Glutamatergic neuron (in vitro differentiated cells): ENCODE measurements at regions not wholly inside any gene's neighbourhood (a gene's known extent, or its start where the extent isn't known, plus 50 kb on each side); places are given as distances from the start of the nearest gene placed in this dataset.

Experiments used
- DNase-seq: peaks from one replicate; pipeline ENCODE4 v3.0.0; 2022
- H3K27ac Mint-ChIP-seq: one replicate; pipeline ENCODE4 v1.8.0; 2020; ENCODE audit warnings: mild to moderate bottlenecking, mixed read lengths, inconsistent platforms; ENCODE audit not compliant: unreplicated experiment
- H3K27me3 Mint-ChIP-seq: one replicate; pipeline ENCODE4 v1.8.0; 2020; ENCODE audit warnings: mild to moderate bottlenecking, moderate library complexity, mixed read lengths, inconsistent platforms; ENCODE audit not compliant: unreplicated experiment
- H3K36me3 Mint-ChIP-seq: one replicate; pipeline ENCODE4 v1.8.0; 2020; ENCODE audit warnings: mild to moderate bottlenecking, mixed read lengths, inconsistent platforms; ENCODE audit not compliant: unreplicated experiment
- H3K4me1 Mint-ChIP-seq: one replicate; pipeline ENCODE4 v1.8.0; 2020; ENCODE audit warnings: mild to moderate bottlenecking, low read depth, mixed read lengths, inconsistent platforms; ENCODE audit not compliant: unreplicated experiment
- H3K4me3 Mint-ChIP-seq: one replicate; pipeline ENCODE4 v1.8.0; 2020; ENCODE audit warnings: mild to moderate bottlenecking, mixed read lengths, inconsistent platforms; ENCODE audit not compliant: unreplicated experiment
- H3K9me3 Mint-ChIP-seq: one replicate; pipeline ENCODE4 v1.8.0; 2020; ENCODE audit warnings: mild to moderate bottlenecking, moderate library complexity, mixed read lengths, inconsistent platforms; ENCODE audit not compliant: unreplicated experiment
- TF ChIP-seq, protein P1 (sequence below): fragments of 200-600 bp; sonication (generic); IDR thresholded peaks from one replicate; pipeline ENCODE4 v1.5.0; 2021; ENCODE audit not compliant: partially characterized antibody, unreplicated experiment

DNA sequence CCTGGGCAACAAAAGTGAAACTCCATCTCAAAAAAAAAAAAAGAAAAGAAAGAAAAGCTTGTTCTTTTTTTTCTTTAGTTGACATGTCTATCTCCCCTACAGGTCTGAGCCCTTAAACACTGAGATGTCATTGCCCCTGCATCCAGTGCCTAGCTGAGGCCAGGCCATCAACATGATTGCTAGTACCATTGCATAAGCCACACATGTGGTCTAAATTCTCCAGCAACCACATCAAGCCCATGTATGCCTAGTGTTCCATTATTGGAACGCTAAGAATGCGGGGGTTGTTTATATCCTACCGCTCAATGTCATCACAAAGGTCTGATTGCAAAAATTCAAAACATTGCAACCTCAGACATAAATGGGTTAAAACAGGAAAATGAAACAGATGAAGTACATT lies 62.7 kb downstream of the NPTX2 start:
- Mint-ChIP-seq H3K4me3 (no peak overlapping the region), H3K27me3 (peaks cover 2% of the 10 kb centered on the region), H3K36me3 (peaks cover 4% of the 10 kb centered on the region), H3K9me3 (no peaks in the 10 kb centered on the region), H3K4me1 (peaks cover 9% of the 10 kb centered on the region), H3K27ac (no peak overlapping the region)
- TF ChIP-seq, protein P1, sequence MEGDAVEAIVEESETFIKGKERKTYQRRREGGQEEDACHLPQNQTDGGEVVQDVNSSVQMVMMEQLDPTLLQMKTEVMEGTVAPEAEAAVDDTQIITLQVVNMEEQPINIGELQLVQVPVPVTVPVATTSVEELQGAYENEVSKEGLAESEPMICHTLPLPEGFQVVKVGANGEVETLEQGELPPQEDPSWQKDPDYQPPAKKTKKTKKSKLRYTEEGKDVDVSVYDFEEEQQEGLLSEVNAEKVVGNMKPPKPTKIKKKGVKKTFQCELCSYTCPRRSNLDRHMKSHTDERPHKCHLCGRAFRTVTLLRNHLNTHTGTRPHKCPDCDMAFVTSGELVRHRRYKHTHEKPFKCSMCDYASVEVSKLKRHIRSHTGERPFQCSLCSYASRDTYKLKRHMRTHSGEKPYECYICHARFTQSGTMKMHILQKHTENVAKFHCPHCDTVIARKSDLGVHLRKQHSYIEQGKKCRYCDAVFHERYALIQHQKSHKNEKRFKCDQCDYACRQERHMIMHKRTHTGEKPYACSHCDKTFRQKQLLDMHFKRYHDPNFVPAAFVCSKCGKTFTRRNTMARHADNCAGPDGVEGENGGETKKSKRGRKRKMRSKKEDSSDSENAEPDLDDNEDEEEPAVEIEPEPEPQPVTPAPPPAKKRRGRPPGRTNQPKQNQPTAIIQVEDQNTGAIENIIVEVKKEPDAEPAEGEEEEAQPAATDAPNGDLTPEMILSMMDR = no peak
- DNase-seq = no peak

DNA sequence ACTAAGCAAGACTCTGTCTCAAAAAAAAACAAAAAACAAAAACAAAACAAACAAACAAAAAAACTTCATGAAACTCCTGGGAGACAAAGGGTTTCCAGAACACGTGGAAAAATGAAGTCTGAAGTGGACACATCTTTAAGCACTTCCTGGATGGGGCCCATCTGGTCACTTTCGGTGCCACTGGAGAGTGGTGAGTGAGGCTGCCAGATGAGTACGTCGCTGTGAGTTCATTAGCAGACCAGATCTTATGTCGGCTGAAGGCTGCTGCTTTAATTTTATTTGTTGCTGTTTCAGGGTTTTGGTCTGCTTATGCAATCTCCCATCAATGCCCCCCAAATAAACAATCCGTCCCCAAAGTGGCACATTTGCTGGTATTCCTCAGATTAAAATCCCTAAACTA lies 64.4 kb downstream of the NPTX2 start:
- TF ChIP-seq, protein P1 = no peak
- H3K27ac Mint-ChIP-seq = peak overlapping the region; percentile 1
- H3K4me3 Mint-ChIP-seq = no peak overlapping the region
- peaks cover 9% of the 10 kb centered on the region for H3K4me1 Mint-ChIP-seq
- peaks cover 8% of the 10 kb centered on the region for H3K36me3 Mint-ChIP-seq
- peaks cover 2% of the 10 kb centered on the region for H3K9me3 Mint-ChIP-seq
- peaks cover 7% of the 10 kb centered on the region for H3K27me3 Mint-ChIP-seq
- peak; percentile 34 for DNase-seq

DNA sequence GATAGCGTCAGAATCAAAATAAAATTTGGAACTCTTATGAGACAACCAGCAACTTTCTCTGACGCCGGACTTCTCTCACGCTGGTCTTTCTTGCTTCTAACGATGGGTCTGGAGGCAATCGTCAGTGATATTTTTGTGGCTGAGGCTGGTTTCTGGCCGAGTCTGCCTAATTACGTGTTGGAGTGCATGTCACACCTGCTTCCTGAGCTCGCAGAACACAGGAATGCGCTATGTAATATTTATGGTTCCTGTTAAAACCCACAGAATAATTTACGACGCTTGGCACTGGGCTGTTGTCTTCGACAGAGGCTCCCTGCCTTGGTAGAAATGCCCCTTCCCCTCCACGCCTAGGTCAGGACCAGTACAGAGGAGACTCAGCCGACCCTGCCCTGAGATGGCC lies 64.9 kb downstream of the NPTX2 start:
- Mint-ChIP-seq H3K9me3 (peaks cover 2% of the 10 kb centered on the region), H3K27me3 (peaks cover 7% of the 10 kb centered on the region), H3K4me1 (peaks cover 9% of the 10 kb centered on the region), H3K36me3 (peaks cover 10% of the 10 kb centered on the region), H3K27ac (no peak overlapping the region), H3K4me3 (no peak overlapping the region)
- DNase-seq = no peak
- TF ChIP-seq, protein P1 = no peak

DNA sequence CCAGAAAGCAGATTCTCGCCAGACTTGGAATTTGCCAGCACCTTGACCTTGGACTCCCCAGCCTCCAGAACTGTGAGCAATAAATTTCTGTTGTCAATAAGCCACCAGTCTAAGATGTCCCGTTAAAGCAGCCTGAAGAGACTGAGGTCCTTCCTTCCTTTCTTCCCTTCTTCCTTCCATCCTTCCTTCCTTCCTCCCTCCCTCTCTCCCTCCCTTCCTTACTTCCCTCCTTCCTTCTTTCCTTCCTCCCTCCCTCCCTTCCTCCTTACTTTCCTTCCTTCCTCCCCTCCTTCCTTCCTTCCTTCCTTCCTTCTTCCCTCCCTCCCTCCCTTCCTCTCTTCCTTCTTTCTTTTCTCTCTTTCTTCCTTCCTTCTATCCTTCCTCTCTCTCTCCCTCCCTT lies 66.4 kb downstream of the NPTX2 start:
- TF ChIP-seq, protein P1 = no peak
- Mint-ChIP-seq H3K27me3 (peaks cover 7% of the 10 kb centered on the region), H3K9me3 (peaks cover 5% of the 10 kb centered on the region), H3K4me3 (no peak overlapping the region), H3K4me1 (peaks cover 9% of the 10 kb centered on the region), H3K27ac (no peak overlapping the region), H3K36me3 (peaks cover 24% of the 10 kb centered on the region)
- no peak for DNase-seq

DNA sequence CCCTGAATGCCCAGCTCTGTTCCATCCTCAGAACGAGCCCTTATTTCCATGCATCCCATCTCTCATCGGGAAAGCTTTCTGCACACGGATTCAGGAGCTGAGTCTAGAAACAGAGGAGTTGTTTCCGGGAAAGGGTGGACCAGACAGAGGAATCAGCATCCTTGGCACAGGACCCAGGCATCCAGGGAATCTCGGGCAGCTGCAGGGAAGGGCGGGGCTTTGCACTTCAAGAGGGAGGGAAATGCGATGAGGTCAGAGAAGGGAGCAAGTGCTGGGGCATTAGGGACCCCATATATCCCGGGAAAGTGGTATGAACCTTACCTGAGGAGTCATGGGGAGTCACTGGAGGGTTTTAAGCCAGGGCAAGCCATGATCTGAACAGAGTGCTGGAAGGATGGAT lies 68.5 kb downstream of the NPTX2 start:
- peaks cover 5% of the 10 kb centered on the region for H3K9me3 Mint-ChIP-seq
- H3K27me3 Mint-ChIP-seq = peaks cover 7% of the 10 kb centered on the region
- H3K27ac Mint-ChIP-seq = no peak overlapping the region
- H3K4me1 Mint-ChIP-seq = peaks cover 9% of the 10 kb centered on the region
- DNase-seq = no peak
- no peak overlapping the region for H3K4me3 Mint-ChIP-seq
- TF ChIP-seq, protein P1 = no peak
- H3K36me3 Mint-ChIP-seq = peaks cover 32% of the 10 kb centered on the region
